GM12878 (cell line): ENCODE measurements at regions not wholly inside any gene's neighbourhood (a gene's known extent, or its start where the extent isn't known, plus 50 kb on each side); places are given as distances from the start of the nearest gene placed in this dataset.

Experiments
- ATAC-seq: fragments of 200-7000 bp; cut with Tn5 transposase; 3 replicates; pipeline ENCODE4 v1.9.1; 2020; ENCODE audit warnings: mild to moderate bottlenecking, moderate library complexity
- BruUV-seq: library from RNA; stranded (reverse); fragments of 400-500 nt; replicated peaks from 2 replicates; lab custom pipeline; 2021; lab: Mats Ljungman, UMichigan
- CTCF ChIA-PET: fragments of 300-600 bp; sonication (Branson Sonifier 250); formaldehyde crosslinking; extraction: SDS; loops from one replicate; lab custom pipeline; 2021; ENCODE audit warnings: inconsistent platforms; lab: Yijun Ruan, JAX
- POLR2A ChIA-PET: fragments of 350-600 bp; formaldehyde crosslinking; extraction: SDS; loops from one replicate; lab custom pipeline; 2021; ENCODE audit warnings: inconsistent platforms; lab: Charles Lee
- RAD21 ChIA-PET: fragments of 300-600 bp; sonication (Branson Sonifier 250); formaldehyde crosslinking; loops from one replicate; lab custom pipeline; 2023; ENCODE audit warnings: antibody characterized with exemption; ENCODE audit not compliant: unreplicated experiment; lab: Charles Lee
- SMC1A ChIA-PET: fragments of 300-600 bp; sonication (Branson Sonifier 250); formaldehyde crosslinking; loops from one replicate; lab custom pipeline; 2023; ENCODE audit not compliant: unreplicated experiment, uncharacterized antibody; lab: Charles Lee
- DNase-seq: peaks from one replicate; pipeline ENCODE4 v3.0.0-alpha.2; 2011; ENCODE audit warnings: low read depth, low spot score
- FAIRE-seq: peaks from 3 replicates; lab custom pipeline; 2011; peaks lifted over from hg19 to GRCh38; lab: Jason Lieb, UNC
- H2AFZ ChIP-seq: 2 replicates; pipeline ENCODE4 v1.6.0; 2011; ENCODE audit warnings: low read depth, low read length, control low read depth; ENCODE audit not compliant: control insufficient read depth
- H3K27ac ChIP-seq: 2 replicates; pipeline ENCODE4 v1.5.1; 2011; ENCODE audit warnings: control low read depth; ENCODE audit not compliant: control insufficient read depth, insufficient read depth
- H3K27me3 ChIP-seq, 2 experiments: replicated peaks in 1 of 2; 2 replicates each; pipeline versions ENCODE4 v1.6.0 to v1.6.1; 2011; ENCODE audit warnings: low read length in 1 of 2; ENCODE audit not compliant: control insufficient read depth in 2 of 2, insufficient read depth in 2 of 2
- H3K36me3 ChIP-seq, 2 experiments: 2 replicates each; pipeline ENCODE4 v1.5.1; 2011; ENCODE audit warnings: low read length in 1 of 2; ENCODE audit not compliant: control insufficient read depth in 2 of 2, insufficient read depth in 2 of 2
- H3K4me1 ChIP-seq: 2 replicates; pipeline ENCODE4 v1.6.1; 2011; ENCODE audit warnings: mild to moderate bottlenecking, low read length, moderate library complexity, mixed read lengths; ENCODE audit not compliant: control insufficient read depth, insufficient read depth
- H3K4me2 ChIP-seq: 2 replicates; pipeline ENCODE4 v1.6.0; 2011; ENCODE audit warnings: control low read depth; ENCODE audit not compliant: control insufficient read depth, insufficient read depth
- H3K4me3 ChIP-seq: fragments of 200-600 bp; sonication (generic); 2 replicates; pipeline ENCODE4 v1.5.1; 2016
- H3K79me2 ChIP-seq: 2 replicates; pipeline ENCODE4 v1.6.0; 2011; ENCODE audit warnings: low read length; ENCODE audit not compliant: control insufficient read depth, insufficient read depth
- H3K9ac ChIP-seq: 2 replicates; pipeline ENCODE4 v1.8.0; 2011; ENCODE audit warnings: low read length, control low read depth, mixed read lengths; ENCODE audit not compliant: control insufficient read depth, insufficient read depth
- H3K9me3 ChIP-seq: replicated peaks from 3 replicates; pipeline ENCODE4 v1.5.1; 2011; ENCODE audit warnings: mild to moderate bottlenecking, low read length; ENCODE audit not compliant: control insufficient read depth, insufficient read depth
- H4K20me1 ChIP-seq: 2 replicates; pipeline ENCODE4 v1.6.0; 2011; ENCODE audit not compliant: control insufficient read depth, insufficient read depth
- BACH1 ChIP-seq: fragments of 450-650 bp; IDR thresholded peaks from 2 replicates; pipeline ENCODE4 v1.6.1; 2017; ENCODE audit warnings: mild to moderate bottlenecking, borderline replicate concordance
- CEBPB ChIP-seq, 2 experiments: fragments of 150-350 bp in 1 of 2; IDR thresholded peaks; 2 replicates each; pipeline ENCODE4 v1.6.1; 2012 to 2014; ENCODE audit warnings: low read depth in 2 of 2, low read length in 2 of 2, borderline replicate concordance in 1 of 2, inconsistent platforms in 1 of 2
- CREB1 ChIP-seq: IDR thresholded peaks from 2 replicates; pipeline ENCODE4 v1.6.1; 2012; ENCODE audit warnings: low read depth, mild to moderate bottlenecking, inconsistent platforms
- DPF2 ChIP-seq: fragments of 450-650 bp; IDR thresholded peaks from 2 replicates; pipeline ENCODE4 v1.6.1; 2017; ENCODE audit warnings: mild to moderate bottlenecking
- IRF4 ChIP-seq: IDR thresholded peaks from 2 replicates; pipeline ENCODE4 v1.6.1; 2011; ENCODE audit warnings: low read depth, low read length
- LARP7 ChIP-seq: fragments of 450-650 bp; IDR thresholded peaks from 2 replicates; pipeline ENCODE4 v1.6.1; 2017; ENCODE audit warnings: mild to moderate bottlenecking
- NR2F1 ChIP-seq: fragments of 450-650 bp; conservative IDR thresholded peaks from 2 replicates; pipeline ENCODE4 v1.6.1; 2017; ENCODE audit warnings: mild to moderate bottlenecking
- POLR2A ChIP-seq: IDR thresholded peaks from 2 replicates; pipeline ENCODE4 v1.6.1; 2011; ENCODE audit warnings: low read depth, mild to moderate bottlenecking, low read length
- ZBTB11 ChIP-seq: fragments of 450-650 bp; formaldehyde crosslinking; IDR thresholded peaks from 2 replicates; pipeline ENCODE4 v1.5.0; 2022; ENCODE audit warnings: mild to moderate bottlenecking, missing genetic modification characterization
- ZNF622 ChIP-seq: fragments of 450-650 bp; IDR thresholded peaks from 2 replicates; pipeline ENCODE4 v1.6.1; 2017; ENCODE audit warnings: mild to moderate bottlenecking, inconsistent platforms
- WGBS: methylation state at CpG from one replicate; pipeline ENCODE4 v1.1.6; 2016; ENCODE audit warnings: low lambda C conversion rate; ENCODE audit not compliant: insufficient replicate concordance, insufficient coverage; ENCODE audit errors: missing lambda C conversion rate; 5-methylcytosine and 5-hydroxymethylcytosine counted together
- in situ Hi-C: fragments of 300-500 bp; cut with MboI; formaldehyde crosslinking; loops from 9 replicates; pipeline ENCODE4 v1.14.3; 2018; ENCODE audit warnings: mixed read lengths
- intact Hi-C: fragments of 100-400 bp; cut with micrococcal nuclease; formaldehyde crosslinking; loops from one replicate; pipeline ENCODE4 v1.14.2; 2022; ENCODE audit not compliant: unreplicated experiment
- TF ChIP-seq, protein P1 (sequence below): IDR thresholded peaks from 2 replicates; pipeline ENCODE4 v1.6.1; 2012; ENCODE audit warnings: low read depth, low read length, improper control_type of control experiment

GRCh38 chr6:144546807-144547206 lies 261.7 kb downstream of the UTRN start (continued):
- no peak for TF ChIP-seq CEBPB (IDR thresholded peaks at IDR 0.05; ENCODE audit: borderline replicate concordance in 1 of 2, low read depth in 2 of 2, low read length in 2 of 2)
- TF ChIP-seq, all 136 proteins: peak for 0

DNA sequence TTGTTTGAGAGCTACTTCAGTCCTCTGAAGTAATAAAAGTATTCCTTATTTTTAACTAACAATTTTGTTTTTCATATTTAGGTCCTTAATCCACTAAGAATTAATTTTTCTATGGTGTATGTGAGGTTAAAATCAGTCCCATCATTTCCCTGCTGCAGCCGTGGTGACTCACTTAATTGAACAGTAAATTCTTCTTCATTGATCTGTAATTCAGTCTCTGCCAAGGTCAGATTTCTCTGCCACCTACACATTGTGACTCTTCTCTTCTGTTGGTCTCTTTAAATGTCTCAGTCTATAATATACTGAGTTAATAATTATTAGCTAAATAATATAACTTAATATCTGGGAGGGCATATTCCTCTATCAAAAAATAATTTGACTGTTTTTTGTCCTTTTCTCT lies 262.3 kb downstream of the UTRN start:
- DNase-seq, result no peak
- WGBS, result 100% methylated on average over 1 of the region's 1 CpG
- no peak for TF ChIP-seq LARP7
- TF ChIP-seq NR2F1, result no peak
- no peak for TF ChIP-seq ZNF622
- TF ChIP-seq, protein P1, sequence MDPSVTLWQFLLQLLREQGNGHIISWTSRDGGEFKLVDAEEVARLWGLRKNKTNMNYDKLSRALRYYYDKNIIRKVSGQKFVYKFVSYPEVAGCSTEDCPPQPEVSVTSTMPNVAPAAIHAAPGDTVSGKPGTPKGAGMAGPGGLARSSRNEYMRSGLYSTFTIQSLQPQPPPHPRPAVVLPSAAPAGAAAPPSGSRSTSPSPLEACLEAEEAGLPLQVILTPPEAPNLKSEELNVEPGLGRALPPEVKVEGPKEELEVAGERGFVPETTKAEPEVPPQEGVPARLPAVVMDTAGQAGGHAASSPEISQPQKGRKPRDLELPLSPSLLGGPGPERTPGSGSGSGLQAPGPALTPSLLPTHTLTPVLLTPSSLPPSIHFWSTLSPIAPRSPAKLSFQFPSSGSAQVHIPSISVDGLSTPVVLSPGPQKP, result no peak
- TF ChIP-seq DPF2, result no peak
- no peak for TF ChIP-seq CREB1
- no peak for TF ChIP-seq BACH1
- no peak for TF ChIP-seq POLR2A
- TF ChIP-seq IRF4, result no peak
- no peak for TF ChIP-seq ZBTB11 (CRISPR knock-in tag)
- H3K27ac ChIP-seq, result no peak overlapping the region
- RAD21 ChIA-PET, result no interaction called here
- no peaks in the 10 kb centered on the region for H3K9me3 ChIP-seq
- H3K4me1 ChIP-seq, result no peaks in the 10 kb centered on the region
- CTCF ChIA-PET, result no interaction called here
- intact Hi-C loops (no loop called here), in situ Hi-C loops (no loop called here)
- H2AFZ ChIP-seq, result no peak overlapping the region
- H3K36me3 ChIP-seq, result peaks cover 0 to 2% of the 10 kb centered on the region in 2 experiments; a peak in 2 of 4 replicates
- no peak overlapping the region for H3K9ac ChIP-seq
- ATAC-seq, result no peak
- H3K4me2 ChIP-seq, result no peak overlapping the region
- FAIRE-seq, result no peak
- H3K79me2 ChIP-seq, result no peaks in the 10 kb centered on the region
- H3K27me3 ChIP-seq, result no peaks in the 10 kb centered on the region
- no peaks in the 10 kb centered on the region for H4K20me1 ChIP-seq
- BruUV-seq, result no TSS peak
- POLR2A ChIA-PET, result no interaction called here
- SMC1A ChIA-PET, result interaction anchor here (1.1 to 1.7 kb wide), 3 partner anchors 9 to 17 kb away, joined by 3 to 5 read pairs (median 3); no protein-coding TSS in a partner anchor
- no peak overlapping the region for H3K4me3 ChIP-seq
